ENCODE measurements at regions not wholly inside any gene's neighbourhood (a gene's known extent, or its start where the extent isn't known, plus 50 kb on each side); places are given as distances from the start of the nearest gene placed in this dataset.
A peak's percentile ranks its signal among the peaks of the same experiment; 100 is the strongest.

GRCh38 chr21:15259824-15260223 lies 195.0 kb upstream of the NRIP1 start:
- WGBS (ENCODE audit: extremely low coverage, insufficient coverage, insufficient read length): no CpG with 5 or more reads among the region's 1 CpG

GRCh38 chr21:15260604-15261003 lies 195.8 kb upstream of the NRIP1 start:
- no peaks in the 10 kb centered on the region for H3K79me2 ChIP-seq (ENCODE audit: control insufficient read depth, insufficient read depth, low read length, poor library complexity)

More at GRCh38 chr21:15259824-15260223, 195.0 kb upstream of the NRIP1 start:
- Histone ChIP-seq H3K4ac (ENCODE audit: low read depth, low read length) (no peak overlapping the region), H4K91ac (ENCODE audit: low read depth, low read length) (no peak overlapping the region), H2AFZ (ENCODE audit: insufficient read depth, low read length, poor library complexity) (no peak overlapping the region), H4K12ac (ENCODE audit: low read depth, low read length) (no peak overlapping the region), H2AK5ac (ENCODE audit: low read length) (no peak overlapping the region), H4K8ac (ENCODE audit: low read depth, low read length) (no peak overlapping the region), H2BK12ac (ENCODE audit: low read length) (no peak overlapping the region), H3K36me3 (ENCODE audit: control insufficient read depth in 1 of 2, insufficient read depth in 2 of 2, low read length in 2 of 2) (no peaks in the 10 kb centered on the region), H3K9ac (ENCODE audit: low read length) (no peak overlapping the region), H3K27ac (ENCODE audit: low read depth, low read length) (no peak overlapping the region), H2BK120ac (ENCODE audit: insufficient read depth, low read length, poor library complexity) (no peak overlapping the region), H3K9me3 (ENCODE audit: insufficient read depth, low read depth, low read length) (no peaks in the 10 kb centered on the region), H3K4me3 (ENCODE audit: low read depth, low read length) (no peak overlapping the region), H3K4me2 (ENCODE audit: low read length) (no peak overlapping the region), H3K14ac (ENCODE audit: low read length) (no peak overlapping the region), H3K18ac (ENCODE audit: low read length) (no peak overlapping the region), H3K4me1 (ENCODE audit: control insufficient read depth in 1 of 2, insufficient read depth in 2 of 2, low read length in 2 of 2) (peaks cover 3 to 5% of the 10 kb centered on the region in 2 experiments), H3K23ac (ENCODE audit: low read length) (no peak overlapping the region), H3K27me3 (ENCODE audit: insufficient read depth, low read length) (no peaks in the 10 kb centered on the region), H3K79me1 (ENCODE audit: low read length) (no peaks in the 10 kb centered on the region), H3K79me2 (ENCODE audit: control insufficient read depth, insufficient read depth, low read length, poor library complexity) (no peaks in the 10 kb centered on the region), H2BK5ac (ENCODE audit: low read depth, low read length, poor library complexity) (no peak overlapping the region)
- no peak for DNase-seq

GRCh38 chr21:15264084-15264665 lies 199.4 kb upstream of the NRIP1 start:
- WGBS (ENCODE audit: extremely low coverage, insufficient coverage, insufficient read length): no CpG with 5 or more reads among the region's 2 CpGs
- DNase-seq: no peak

More at GRCh38 chr21:15260604-15261003, 195.8 kb upstream of the NRIP1 start:
- Histone ChIP-seq H3K23ac (ENCODE audit: low read length) (no peak overlapping the region), H3K27me3 (ENCODE audit: insufficient read depth, low read length) (no peaks in the 10 kb centered on the region), H3K9me3 (ENCODE audit: insufficient read depth, low read depth, low read length) (no peaks in the 10 kb centered on the region), H3K9ac (ENCODE audit: low read length) (no peak overlapping the region), H3K4me2 (ENCODE audit: low read length) (no peak overlapping the region), H2BK12ac (ENCODE audit: low read length) (no peak overlapping the region), H3K18ac (ENCODE audit: low read length) (no peak overlapping the region), H2BK120ac (ENCODE audit: insufficient read depth, low read length, poor library complexity) (no peak overlapping the region), H3K36me3 (ENCODE audit: control insufficient read depth in 1 of 2, insufficient read depth in 2 of 2, low read length in 2 of 2) (no peaks in the 10 kb centered on the region), H2AFZ (ENCODE audit: insufficient read depth, low read length, poor library complexity) (no peak overlapping the region), H4K8ac (ENCODE audit: low read depth, low read length) (no peak overlapping the region), H4K12ac (ENCODE audit: low read depth, low read length) (no peak overlapping the region), H2AK5ac (ENCODE audit: low read length) (no peak overlapping the region), H3K79me1 (ENCODE audit: low read length) (no peaks in the 10 kb centered on the region), H3K4me3 (ENCODE audit: low read depth, low read length) (no peak overlapping the region), H3K4me1 (ENCODE audit: control insufficient read depth in 1 of 2, insufficient read depth in 2 of 2, low read length in 2 of 2) (peaks cover 3 to 5% of the 10 kb centered on the region in 2 experiments), H3K14ac (ENCODE audit: low read length) (no peak overlapping the region), H3K27ac (ENCODE audit: low read depth, low read length) (no peak overlapping the region), H4K91ac (ENCODE audit: low read depth, low read length) (no peak overlapping the region), H3K4ac (ENCODE audit: low read depth, low read length) (no peak overlapping the region), H2BK5ac (ENCODE audit: low read depth, low read length, poor library complexity) (no peak overlapping the region)
- DNase-seq: no peak
- no CpG with 5 or more reads among the region's 4 CpGs for WGBS (ENCODE audit: extremely low coverage, insufficient coverage, insufficient read length)

GRCh38 chr21:15272171-15272570 lies 207.4 kb upstream of the NRIP1 start:
- H3K14ac ChIP-seq (ENCODE audit: low read length): no peak overlapping the region
- no peak overlapping the region for H3K23ac ChIP-seq (ENCODE audit: low read length)
- H2BK12ac ChIP-seq (ENCODE audit: low read length): no peak overlapping the region
- H3K4ac ChIP-seq (ENCODE audit: low read depth, low read length): no peak overlapping the region
- H3K4me1 ChIP-seq (ENCODE audit: control insufficient read depth in 1 of 2, insufficient read depth in 2 of 2, low read length in 2 of 2): peaks cover 0 to 1% of the 10 kb centered on the region in 2 experiments
- no peaks in the 10 kb centered on the region for H3K79me1 ChIP-seq (ENCODE audit: low read length)
- no peaks in the 10 kb centered on the region for H3K79me2 ChIP-seq (ENCODE audit: control insufficient read depth, insufficient read depth, low read length, poor library complexity)
- no peak overlapping the region for H3K27ac ChIP-seq (ENCODE audit: low read depth, low read length)
- no peaks in the 10 kb centered on the region for H3K36me3 ChIP-seq (ENCODE audit: control insufficient read depth in 1 of 2, insufficient read depth in 2 of 2, low read length in 2 of 2)
- no peak overlapping the region for H4K91ac ChIP-seq (ENCODE audit: low read depth, low read length)
- no peak overlapping the region for H4K12ac ChIP-seq (ENCODE audit: low read depth, low read length)
- H3K9me3 ChIP-seq (ENCODE audit: insufficient read depth, low read depth, low read length): no peaks in the 10 kb centered on the region
- no peak overlapping the region for H2BK5ac ChIP-seq (ENCODE audit: low read depth, low read length, poor library complexity)
- H2AFZ ChIP-seq (ENCODE audit: insufficient read depth, low read length, poor library complexity): no peak overlapping the region
- H3K27me3 ChIP-seq (ENCODE audit: insufficient read depth, low read length): no peaks in the 10 kb centered on the region
- no CpG with 5 or more reads among the region's 4 CpGs for WGBS (ENCODE audit: extremely low coverage, insufficient coverage, insufficient read length)
- no peak overlapping the region for H3K9ac ChIP-seq (ENCODE audit: low read length)
- peak; percentile 93 to 97 for DNase-seq
- H2BK120ac ChIP-seq (ENCODE audit: insufficient read depth, low read length, poor library complexity): no peak overlapping the region
- no peak overlapping the region for H2AK5ac ChIP-seq (ENCODE audit: low read length)
- no peak overlapping the region for H3K4me2 ChIP-seq (ENCODE audit: low read length)
- H4K8ac ChIP-seq (ENCODE audit: low read depth, low read length): peak overlapping the region; percentile 38
- H3K18ac ChIP-seq (ENCODE audit: low read length): no peak overlapping the region
- no peak overlapping the region for H3K4me3 ChIP-seq (ENCODE audit: low read depth, low read length)

More at GRCh38 chr21:15264084-15264665, 199.4 kb upstream of the NRIP1 start:
- Histone ChIP-seq H2BK120ac (ENCODE audit: insufficient read depth, low read length, poor library complexity) (no peak overlapping the region), H4K12ac (ENCODE audit: low read depth, low read length) (no peak overlapping the region), H4K8ac (ENCODE audit: low read depth, low read length) (no peak overlapping the region), H3K27ac (ENCODE audit: low read depth, low read length) (no peak overlapping the region), H3K9ac (ENCODE audit: low read length) (no peak overlapping the region), H3K79me1 (ENCODE audit: low read length) (no peaks in the 10 kb centered on the region), H3K14ac (ENCODE audit: low read length) (no peak overlapping the region), H3K23ac (ENCODE audit: low read length) (no peak overlapping the region), H2BK12ac (ENCODE audit: low read length) (no peak overlapping the region), H3K4me3 (ENCODE audit: low read depth, low read length) (no peak overlapping the region), H3K4me2 (ENCODE audit: low read length) (no peak overlapping the region), H3K18ac (ENCODE audit: low read length) (no peak overlapping the region), H2AFZ (ENCODE audit: insufficient read depth, low read length, poor library complexity) (no peak overlapping the region), H3K27me3 (ENCODE audit: insufficient read depth, low read length) (no peaks in the 10 kb centered on the region), H4K91ac (ENCODE audit: low read depth, low read length) (no peak overlapping the region), H3K4me1 (ENCODE audit: control insufficient read depth in 1 of 2, insufficient read depth in 2 of 2, low read length in 2 of 2) (no peaks in the 10 kb centered on the region), H3K4ac (ENCODE audit: low read depth, low read length) (no peak overlapping the region), H2BK5ac (ENCODE audit: low read depth, low read length, poor library complexity) (no peak overlapping the region), H2AK5ac (ENCODE audit: low read length) (no peak overlapping the region), H3K36me3 (ENCODE audit: control insufficient read depth in 1 of 2, insufficient read depth in 2 of 2, low read length in 2 of 2) (no peaks in the 10 kb centered on the region), H3K9me3 (ENCODE audit: insufficient read depth, low read depth, low read length) (no peaks in the 10 kb centered on the region), H3K79me2 (ENCODE audit: control insufficient read depth, insufficient read depth, low read length, poor library complexity) (no peaks in the 10 kb centered on the region)

Measured in trophoblast cell (in vitro differentiated cells and primary cell).